GM12874 (cell line): ENCODE measurements at regions not wholly inside any gene's neighbourhood (a gene's known extent, or its start where the extent isn't known, plus 50 kb on each side); places are given as distances from the start of the nearest gene placed in this dataset.

Experiments
- TF ChIP-seq, protein P1 (sequence below): IDR thresholded peaks from 2 replicates; pipeline ENCODE4 v1.5.1; 2011; ENCODE audit warnings: low read depth, mild to moderate bottlenecking, control low read depth, low read length, moderate library complexity; ENCODE audit not compliant: insufficient read depth

- TF ChIP-seq, protein P1, sequence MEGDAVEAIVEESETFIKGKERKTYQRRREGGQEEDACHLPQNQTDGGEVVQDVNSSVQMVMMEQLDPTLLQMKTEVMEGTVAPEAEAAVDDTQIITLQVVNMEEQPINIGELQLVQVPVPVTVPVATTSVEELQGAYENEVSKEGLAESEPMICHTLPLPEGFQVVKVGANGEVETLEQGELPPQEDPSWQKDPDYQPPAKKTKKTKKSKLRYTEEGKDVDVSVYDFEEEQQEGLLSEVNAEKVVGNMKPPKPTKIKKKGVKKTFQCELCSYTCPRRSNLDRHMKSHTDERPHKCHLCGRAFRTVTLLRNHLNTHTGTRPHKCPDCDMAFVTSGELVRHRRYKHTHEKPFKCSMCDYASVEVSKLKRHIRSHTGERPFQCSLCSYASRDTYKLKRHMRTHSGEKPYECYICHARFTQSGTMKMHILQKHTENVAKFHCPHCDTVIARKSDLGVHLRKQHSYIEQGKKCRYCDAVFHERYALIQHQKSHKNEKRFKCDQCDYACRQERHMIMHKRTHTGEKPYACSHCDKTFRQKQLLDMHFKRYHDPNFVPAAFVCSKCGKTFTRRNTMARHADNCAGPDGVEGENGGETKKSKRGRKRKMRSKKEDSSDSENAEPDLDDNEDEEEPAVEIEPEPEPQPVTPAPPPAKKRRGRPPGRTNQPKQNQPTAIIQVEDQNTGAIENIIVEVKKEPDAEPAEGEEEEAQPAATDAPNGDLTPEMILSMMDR = no peak
These were observed 89.4 kb downstream of the LINC00237 start for GRCh38 chr20:21016751-21017150.

DNA sequence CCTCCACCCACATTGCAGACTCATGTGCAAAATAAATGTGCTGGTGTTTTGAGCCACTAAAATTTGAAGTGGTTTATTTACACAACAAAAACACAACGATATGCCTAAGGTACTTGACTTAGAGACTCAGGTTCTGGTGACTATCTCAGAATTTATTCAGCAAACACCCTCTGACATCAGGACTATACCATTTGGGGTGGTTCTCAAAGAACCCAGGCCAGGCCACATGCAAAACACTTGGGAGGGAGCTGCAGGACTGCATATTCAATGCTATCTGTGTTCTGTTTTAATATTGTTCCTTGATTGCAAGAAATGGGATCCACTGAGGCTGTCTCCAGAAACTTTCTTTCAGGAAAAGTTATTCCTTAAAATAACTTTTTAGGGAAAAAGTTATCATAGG is 91.6 kb downstream of the LINC00237 start:
- TF ChIP-seq, protein P1 = no peak

DNA sequence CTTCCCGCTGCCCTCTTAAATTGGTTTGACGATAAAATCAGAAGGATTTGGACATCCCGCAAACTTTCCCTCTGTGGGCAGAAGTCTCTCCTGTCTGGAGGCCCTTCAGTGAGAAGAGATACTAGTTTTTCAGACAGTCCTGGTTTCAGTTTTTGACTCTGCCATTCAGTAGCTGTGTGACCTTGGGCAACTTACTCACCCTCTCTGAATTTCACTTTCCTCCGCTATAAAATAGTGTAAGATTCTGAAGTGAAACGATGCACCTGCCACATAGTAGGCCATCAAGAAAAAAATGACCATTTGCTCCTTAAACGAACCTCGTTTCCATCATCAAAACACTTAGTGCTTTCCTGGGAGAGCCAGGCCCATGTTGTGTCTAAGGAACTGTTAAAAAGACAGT is 97.2 kb downstream of the LINC00237 start:
- TF ChIP-seq, protein P1 = no peak

- TF ChIP-seq, protein P1 = no peak
These were observed 99.5 kb downstream of the LINC00237 start for GRCh38 chr20:21006611-21007010.

GRCh38 chr20:21004386-21005076 is 101.6 kb downstream of the LINC00237 start:
- TF ChIP-seq, protein P1 = no peak

GRCh38 chr20:21003902-21004301 is 102.3 kb downstream of the LINC00237 start:
- TF ChIP-seq, protein P1 = no peak

DNA sequence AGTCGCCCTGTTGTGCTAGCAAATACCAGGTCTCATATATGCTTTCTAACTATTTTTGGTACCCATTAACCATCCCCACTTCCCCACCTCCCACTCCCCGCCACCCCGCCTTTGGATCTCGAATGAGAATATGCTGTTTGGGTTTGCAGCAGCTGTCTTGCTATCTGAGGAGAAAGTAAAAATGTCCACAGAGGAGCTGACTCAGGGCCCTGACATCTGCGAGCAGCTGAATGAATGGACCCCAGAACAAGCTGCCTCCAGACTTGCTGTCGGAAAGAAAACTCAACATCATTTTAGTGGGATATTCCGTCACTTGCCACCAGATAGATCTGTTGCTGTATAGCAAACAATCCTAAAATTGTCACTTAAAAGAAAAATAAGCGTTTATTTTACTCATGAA is 103.7 kb downstream of the LINC00237 start:
- TF ChIP-seq, protein P1 = no peak
